ENCODE measurements at regions not wholly inside any gene's neighbourhood (a gene's known extent, or its start where the extent isn't known, plus 50 kb on each side); places are given as distances from the start of the nearest gene placed in this dataset.
"Not testable (repeated sequence)": the region's sequence is repeated elsewhere in the genome, so short reads cannot be mapped to it uniquely, and the experiment has no call there.

GRCh38 chr16:80263181-80263823 lies 277.5 kb upstream of the DYNLRB2 start:
- H3K4me3 ChIP-seq (ENCODE audit: low read depth, low read length), result no peak overlapping the region

DNA sequence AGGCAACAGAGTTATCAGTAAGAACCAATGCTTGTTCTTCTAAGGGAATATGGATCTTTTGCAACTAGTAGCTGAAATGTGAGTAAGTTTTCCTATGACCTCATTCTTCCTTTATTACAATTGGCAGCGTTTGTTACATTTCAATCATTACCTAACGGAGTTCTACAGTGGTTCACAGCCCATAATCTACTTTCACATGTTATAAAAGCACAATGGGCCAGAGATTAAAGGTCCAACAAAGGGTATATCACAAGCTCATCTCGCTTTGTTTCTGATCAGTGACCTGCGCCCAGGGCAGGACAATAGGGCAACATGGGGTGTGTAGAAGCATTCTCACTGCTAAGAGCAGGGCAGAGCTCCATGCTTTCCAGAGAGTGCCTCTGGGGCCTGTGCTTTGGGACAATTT lies 279.9 kb upstream of the DYNLRB2 start:
- no peak overlapping the region for H3K4me3 ChIP-seq (ENCODE audit: low read depth, low read length)

DNA sequence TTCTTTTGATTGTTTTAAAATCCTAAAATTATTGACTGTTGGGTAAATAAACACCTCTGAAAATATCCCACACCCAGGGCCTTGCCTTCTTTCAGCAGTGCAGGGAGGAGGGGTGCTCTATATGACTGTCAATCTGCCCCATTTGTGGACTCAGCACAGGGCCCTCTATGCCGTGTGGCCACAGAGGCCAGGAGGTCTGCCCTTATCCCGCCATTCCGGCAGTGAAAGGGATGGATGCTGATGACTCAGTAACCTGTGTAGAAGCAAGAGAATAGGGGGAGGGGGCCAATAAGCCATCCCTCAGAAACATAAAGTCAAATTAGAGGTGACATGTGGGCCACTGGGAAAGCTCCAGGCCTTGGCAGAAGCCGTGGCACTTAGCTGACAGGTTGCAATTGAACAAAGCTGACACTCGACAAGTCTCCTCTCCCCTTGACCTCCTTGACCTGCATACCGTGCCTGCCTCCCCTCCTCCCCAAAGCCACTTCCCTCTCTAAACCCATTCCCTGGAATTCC lies 281.4 kb upstream of the DYNLRB2 start:
- no peak overlapping the region for H3K4me3 ChIP-seq (ENCODE audit: low read depth, low read length)

GRCh38 chr16:80258407-80258806 lies 282.4 kb upstream of the DYNLRB2 start:
- H3K4me3 ChIP-seq (ENCODE audit: low read depth, low read length), result no peak overlapping the region

- H3K4me3 ChIP-seq (ENCODE audit: low read depth, low read length), result no peak overlapping the region
These were observed 285.8 kb upstream of the DYNLRB2 start for GRCh38 chr16:80254970-80255369.

GRCh38 chr16:80253741-80254140 lies 287.1 kb upstream of the DYNLRB2 start:
- no peak overlapping the region for H3K4me3 ChIP-seq (ENCODE audit: low read depth, low read length)

DNA sequence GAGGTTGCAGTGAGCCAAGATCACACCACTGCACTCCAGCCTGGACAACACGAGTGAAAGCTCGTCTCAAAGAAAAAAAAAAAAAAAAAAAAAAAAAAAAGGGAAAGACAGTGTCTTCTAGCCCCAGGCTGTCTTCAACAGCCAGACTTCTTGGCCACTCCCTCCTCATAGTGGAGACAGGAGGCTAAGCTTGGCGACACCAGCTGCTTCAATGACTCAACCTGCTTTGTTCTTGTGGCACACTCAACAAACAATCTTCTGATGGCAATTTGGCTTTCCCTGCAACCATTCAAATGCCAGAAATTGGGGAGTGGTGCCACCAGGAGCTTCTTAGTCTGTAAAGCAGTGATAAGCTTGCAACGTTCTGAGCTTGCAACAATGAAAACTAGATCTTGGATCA lies 290.4 kb upstream of the DYNLRB2 start:
- no peak overlapping the region for H3K4me3 ChIP-seq (ENCODE audit: low read depth, low read length)

- H3K4me3 ChIP-seq (ENCODE audit: low read depth, low read length), result not testable (repeated sequence)
These were observed 297.5 kb upstream of the DYNLRB2 start for GRCh38 chr16:80243303-80243702.

GRCh38 chr16:80242279-80242678 lies 298.5 kb upstream of the DYNLRB2 start:
- not testable (repeated sequence) for H3K4me3 ChIP-seq (ENCODE audit: low read depth, low read length)

DNA sequence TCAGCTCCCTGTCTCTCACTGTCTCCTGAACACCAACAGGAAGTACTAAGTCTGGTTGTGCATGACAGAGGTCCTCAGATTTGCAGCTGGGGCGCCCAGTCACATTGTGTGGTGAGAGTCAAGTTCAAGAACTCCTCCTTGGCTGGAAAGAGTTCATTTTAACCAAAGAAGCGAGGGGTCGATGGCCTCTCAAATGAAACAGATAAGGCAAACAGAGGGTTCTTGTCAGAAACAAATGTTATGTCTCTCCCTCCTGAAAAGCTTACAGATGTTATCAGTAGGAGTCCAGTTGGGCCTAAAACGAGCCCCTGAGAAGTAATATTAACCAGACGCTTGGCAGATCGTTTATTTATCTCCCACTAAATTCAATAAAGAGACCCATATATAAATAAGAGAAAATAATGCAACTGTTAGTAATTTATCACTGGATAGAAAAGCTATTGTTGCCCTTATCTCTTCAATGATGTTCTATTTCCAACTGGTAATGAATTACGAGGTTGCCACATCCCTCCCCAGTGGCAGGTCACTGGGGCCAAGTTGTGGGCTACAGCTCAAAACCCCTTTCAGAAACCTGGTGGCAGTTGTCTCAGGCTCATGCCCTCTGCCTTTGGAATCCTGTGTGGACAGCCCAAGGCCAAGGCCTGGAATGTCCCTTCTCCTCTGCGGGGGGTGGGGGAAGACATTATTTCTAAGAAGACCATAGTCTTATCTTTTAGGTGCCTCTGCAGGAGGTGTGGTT lies 307.5 kb upstream of the DYNLRB2 start:
- no peak overlapping the region for H3K4me3 ChIP-seq (ENCODE audit: low read depth, low read length)

DNA sequence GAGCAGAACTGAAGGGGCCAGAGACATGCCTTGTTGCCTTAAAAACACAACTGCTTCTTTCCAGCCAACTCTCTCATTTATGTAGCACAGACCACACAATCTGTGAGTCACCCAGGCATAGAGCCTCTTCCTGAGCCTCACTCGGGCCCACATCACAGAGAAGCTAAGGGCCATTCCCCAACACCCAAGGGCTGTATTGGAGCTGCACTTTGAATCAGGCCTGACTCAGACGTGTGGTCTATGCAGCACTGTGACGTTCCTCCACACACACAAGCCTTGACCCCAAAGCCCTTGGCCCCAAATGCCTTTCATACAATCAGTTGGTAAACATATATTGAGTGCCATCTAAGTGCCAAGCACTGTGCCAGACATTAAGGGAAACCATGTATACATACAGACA lies 308.9 kb upstream of the DYNLRB2 start:
- H3K4me3 ChIP-seq (ENCODE audit: low read depth, low read length), result no peak overlapping the region

GRCh38 chr16:80231121-80231520 lies 309.7 kb upstream of the DYNLRB2 start:
- H3K4me3 ChIP-seq (ENCODE audit: low read depth, low read length), result no peak overlapping the region

GRCh38 chr16:80230328-80231120 lies 310.3 kb upstream of the DYNLRB2 start:
- no peak overlapping the region for H3K4me3 ChIP-seq (ENCODE audit: low read depth, low read length)

DNA sequence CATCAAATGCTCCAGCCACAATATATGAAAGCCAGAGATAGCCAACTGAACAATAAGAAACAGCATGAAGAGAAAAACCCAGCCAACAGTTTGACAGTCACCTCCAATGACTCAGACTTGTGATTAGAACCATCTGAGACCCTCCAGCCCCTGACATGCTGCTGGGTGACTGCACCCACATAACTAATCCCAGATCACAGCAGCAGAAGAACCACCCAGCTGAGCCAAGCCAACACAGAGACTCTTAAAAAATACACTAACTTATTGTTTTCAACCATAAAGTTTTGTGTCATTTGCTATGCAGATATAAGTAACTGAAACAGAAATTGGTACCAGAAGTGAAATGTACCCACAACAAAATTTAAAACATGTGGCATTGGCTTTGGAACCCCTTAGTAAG lies 314.3 kb upstream of the DYNLRB2 start:
- no peak overlapping the region for H3K4me3 ChIP-seq (ENCODE audit: low read depth, low read length)

GRCh38 chr16:80210787-80211186 lies 330.0 kb upstream of the DYNLRB2 start:
- H3K4me3 ChIP-seq (ENCODE audit: low read depth, low read length), result no peak overlapping the region

DNA sequence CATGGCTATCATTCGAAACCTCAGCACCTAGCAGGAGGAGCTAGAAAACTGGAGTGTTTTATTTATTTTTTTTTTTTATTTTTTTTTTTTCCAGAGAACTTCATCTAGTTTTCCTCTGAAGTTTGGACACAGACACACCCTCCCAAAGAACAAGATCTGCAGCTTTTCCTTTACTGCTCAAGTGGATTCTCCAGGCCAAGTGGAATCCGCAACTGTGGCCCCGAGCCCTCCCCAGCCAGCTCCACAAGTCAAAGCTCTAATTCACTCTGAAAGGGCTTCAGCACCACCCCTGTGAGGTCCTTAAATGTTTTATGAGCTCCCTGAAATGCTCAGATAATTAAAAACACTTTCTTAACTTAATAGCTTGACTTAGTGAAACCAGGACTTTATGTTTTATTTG lies 332.1 kb upstream of the DYNLRB2 start:
- H3K4me3 ChIP-seq (ENCODE audit: low read depth, low read length), result no peak overlapping the region

DNA sequence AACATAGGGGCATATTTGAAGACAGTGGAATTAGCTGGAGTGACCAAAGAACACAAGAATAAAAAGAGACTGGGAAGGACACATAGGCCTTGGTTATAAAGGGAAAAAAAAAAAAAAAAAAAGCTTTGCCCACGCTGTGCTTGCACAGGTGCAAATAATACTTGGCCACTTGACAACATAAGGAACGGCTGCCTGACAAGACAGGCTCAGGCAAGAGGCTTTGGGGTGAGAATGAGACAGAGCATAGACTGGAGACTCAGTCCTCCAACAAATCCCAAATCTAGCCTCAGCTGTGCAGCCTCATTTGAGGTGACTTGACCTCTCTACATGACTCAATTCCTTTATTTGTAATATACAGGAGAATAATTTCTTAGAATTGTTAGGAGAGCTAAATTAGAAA lies 332.8 kb upstream of the DYNLRB2 start:
- H3K4me3 ChIP-seq (ENCODE audit: low read depth, low read length), result no peak overlapping the region

DNA sequence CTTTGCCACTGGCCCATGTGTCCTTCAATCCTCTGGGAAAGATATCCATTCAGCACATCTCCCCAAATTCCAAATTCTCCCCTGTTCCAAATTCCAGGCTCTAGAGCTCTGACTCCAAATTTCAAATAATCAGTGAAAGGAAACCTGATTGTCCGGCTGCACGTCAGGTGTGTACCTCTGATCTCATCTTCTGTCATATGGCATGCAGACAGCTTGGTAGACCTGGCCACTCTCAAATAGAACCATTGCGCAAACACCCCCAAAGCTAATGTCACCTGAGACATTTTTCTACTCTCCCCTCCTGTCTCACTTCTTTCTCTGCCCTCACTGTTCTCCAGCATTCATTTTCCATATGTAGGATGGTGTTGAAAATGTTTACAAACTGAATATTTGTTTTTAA lies 337.0 kb upstream of the DYNLRB2 start:
- no peak overlapping the region for H3K4me3 ChIP-seq (ENCODE audit: low read depth, low read length)

DNA sequence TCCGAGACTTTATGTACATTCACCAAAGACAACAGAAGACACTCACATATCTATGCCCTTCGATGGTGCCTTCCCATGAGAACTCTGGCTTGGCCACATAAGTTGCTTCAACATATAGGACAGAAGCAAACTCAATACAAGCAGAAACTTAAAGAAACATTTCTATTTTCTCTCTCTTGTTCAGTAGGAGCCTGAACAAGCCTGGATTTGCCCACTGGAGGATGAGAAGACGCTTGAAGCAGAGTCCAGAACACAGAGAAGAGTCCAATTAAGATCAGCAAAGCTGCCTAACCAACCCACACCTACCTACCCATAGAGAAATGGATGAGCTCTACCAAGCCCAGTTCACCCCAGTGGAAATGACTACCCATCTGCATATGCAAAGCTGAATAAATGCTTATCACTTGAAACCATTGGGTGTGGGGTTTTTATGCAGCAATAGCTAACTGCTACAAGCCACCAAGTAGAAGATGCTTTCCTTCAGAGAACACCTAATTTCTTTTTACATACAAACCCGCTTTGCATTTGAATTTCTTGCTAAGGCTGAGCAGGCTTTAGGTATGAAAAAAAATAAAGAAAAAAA lies 337.9 kb upstream of the DYNLRB2 start:
- no peak overlapping the region for H3K4me3 ChIP-seq (ENCODE audit: low read depth, low read length)

- no peak overlapping the region for H3K4me3 ChIP-seq (ENCODE audit: low read depth, low read length)
These were observed 340.7 kb upstream of the DYNLRB2 start for GRCh38 chr16:80200079-80200478.

DNA sequence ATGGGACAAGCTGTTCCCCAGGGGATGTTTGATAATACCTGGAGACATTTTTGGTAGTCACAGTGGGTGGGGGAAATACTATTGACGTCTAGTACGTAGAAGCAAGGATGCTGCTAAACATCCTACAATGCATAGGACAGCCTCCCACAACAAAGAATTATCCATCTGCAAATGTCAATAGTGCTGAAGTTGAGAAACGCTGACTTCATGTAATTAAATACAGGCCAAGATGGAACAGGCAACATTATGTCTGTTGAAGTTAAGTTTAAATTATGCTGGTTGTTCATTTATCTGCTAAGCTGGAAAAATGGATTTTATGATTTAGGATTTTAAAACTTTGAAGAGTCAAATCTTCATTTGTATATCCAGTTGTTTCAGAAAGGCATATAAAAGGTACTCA lies 341.2 kb upstream of the DYNLRB2 start:
- H3K4me3 ChIP-seq (ENCODE audit: low read depth, low read length), result no peak overlapping the region
